ENCODE measurements at regions not wholly inside any gene's neighbourhood (a gene's known extent, or its start where the extent isn't known, plus 50 kb on each side); places are given as distances from the start of the nearest gene placed in this dataset.
"Not testable (repeated sequence)": the region's sequence is repeated elsewhere in the genome, so short reads cannot be mapped to it uniquely, and the experiment has no call there.

GRCh38 chr2:144011553-144011952 is 508.4 kb downstream of the ZEB2 start:
- DNase-seq (ENCODE audit: missing footprints) (no peak), ATAC-seq (no peak)
- intact Hi-C loops (cut with DNase I) = no loop called here

GRCh38 chr2:144011098-144011497 is 508.8 kb downstream of the ZEB2 start:
- intact Hi-C loops (cut with DNase I) = no loop called here
- DNase-seq (ENCODE audit: missing footprints) = no peak
- no peak for ATAC-seq

DNA sequence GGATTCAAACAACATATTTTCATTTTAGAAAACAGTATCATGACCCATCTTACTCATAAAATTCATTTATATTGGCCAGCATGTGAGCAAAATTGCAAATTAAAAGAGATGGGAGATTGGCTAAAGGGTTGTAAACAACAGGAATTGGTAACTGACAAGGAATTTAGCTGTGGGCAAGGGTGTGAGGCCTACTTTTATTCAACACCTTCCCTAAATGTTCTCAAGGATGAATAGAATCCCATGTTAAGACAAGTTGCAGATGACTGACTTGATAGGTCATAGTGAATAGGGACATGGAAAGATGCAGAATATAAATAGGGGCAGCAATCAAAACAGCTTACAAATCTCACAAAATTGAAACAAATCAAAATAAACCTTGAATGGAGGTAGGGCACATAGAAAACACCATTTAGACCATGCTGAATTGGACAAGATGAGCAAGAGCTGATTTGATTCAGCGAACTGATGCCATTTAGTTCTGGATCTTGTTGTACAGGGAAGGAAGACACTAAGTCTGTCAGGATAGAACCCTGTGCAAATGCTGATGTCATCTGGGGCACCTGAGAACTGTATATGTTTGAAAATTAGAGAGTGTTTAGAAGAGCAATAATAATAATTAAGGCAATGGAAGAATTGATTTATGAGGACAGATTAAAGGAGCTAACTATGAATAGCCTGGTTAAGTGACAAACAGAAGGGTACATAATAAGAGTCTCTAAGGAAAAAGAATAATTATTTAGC is 509.7 kb downstream of the ZEB2 start:
- DNase-seq (ENCODE audit: missing footprints) (no peak), ATAC-seq (no peak)
- intact Hi-C loops (cut with DNase I) = no loop called here

GRCh38 chr2:144006139-144006538 is 513.8 kb downstream of the ZEB2 start:
- no peak for ATAC-seq
- intact Hi-C loops (cut with DNase I) = no loop called here
- no peak for DNase-seq (ENCODE audit: missing footprints)

DNA sequence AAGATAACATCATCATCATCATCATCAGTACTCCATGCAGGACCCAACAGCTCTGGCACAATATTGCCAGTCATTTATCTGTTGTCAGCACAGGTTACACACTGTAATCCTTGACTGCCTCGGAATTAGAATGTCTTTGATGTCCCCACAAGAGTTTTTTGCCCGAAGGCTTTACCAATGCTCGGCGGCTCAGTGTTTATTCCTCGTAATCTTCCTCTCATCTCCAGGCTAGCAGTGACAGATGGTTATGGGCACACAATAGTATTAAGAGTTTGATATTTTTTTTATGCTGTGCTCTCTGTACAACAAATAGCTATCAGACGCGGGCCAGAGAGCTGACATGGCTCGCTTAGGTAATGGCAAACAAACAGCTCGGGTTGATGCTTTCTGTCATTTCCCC is 515.2 kb downstream of the ZEB2 start:
- intact Hi-C loops (cut with DNase I) = no loop called here
- no peak for ATAC-seq

DNA sequence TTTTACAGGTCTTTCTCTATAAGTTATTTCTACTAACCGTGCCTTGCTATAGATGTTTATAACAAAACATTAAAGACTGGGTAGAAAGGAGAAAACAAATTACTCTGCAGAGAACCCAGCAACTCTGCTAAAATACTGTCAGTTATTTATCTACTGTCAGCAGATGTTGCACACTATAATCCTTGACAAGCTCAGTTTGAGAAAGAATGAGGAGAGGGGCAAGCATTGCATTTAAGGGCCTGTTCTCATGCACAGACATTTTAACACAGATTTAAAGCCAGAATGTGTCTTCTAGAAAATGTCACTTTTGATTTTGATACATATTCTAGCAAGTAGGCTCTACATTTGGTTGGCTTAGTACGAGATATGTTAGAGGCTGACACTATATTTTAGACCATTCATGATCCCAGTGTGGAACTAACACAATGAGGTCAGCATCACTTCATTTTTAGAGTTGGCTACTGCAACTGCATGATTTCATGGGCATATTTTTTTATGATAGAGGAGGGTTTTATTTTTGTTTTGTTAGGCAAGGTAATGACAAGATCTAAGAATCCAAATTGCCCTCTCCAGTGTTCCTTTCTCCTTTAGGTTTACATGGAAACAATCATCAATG is 516.4 kb downstream of the ZEB2 start:
- intact Hi-C loops (cut with DNase I) = no loop called here
- ATAC-seq (no peak), DNase-seq (ENCODE audit: missing footprints) (no peak)

More for the DNA sequence above, 515.2 kb downstream of the ZEB2 start:
- no peak for DNase-seq (ENCODE audit: missing footprints)

DNA sequence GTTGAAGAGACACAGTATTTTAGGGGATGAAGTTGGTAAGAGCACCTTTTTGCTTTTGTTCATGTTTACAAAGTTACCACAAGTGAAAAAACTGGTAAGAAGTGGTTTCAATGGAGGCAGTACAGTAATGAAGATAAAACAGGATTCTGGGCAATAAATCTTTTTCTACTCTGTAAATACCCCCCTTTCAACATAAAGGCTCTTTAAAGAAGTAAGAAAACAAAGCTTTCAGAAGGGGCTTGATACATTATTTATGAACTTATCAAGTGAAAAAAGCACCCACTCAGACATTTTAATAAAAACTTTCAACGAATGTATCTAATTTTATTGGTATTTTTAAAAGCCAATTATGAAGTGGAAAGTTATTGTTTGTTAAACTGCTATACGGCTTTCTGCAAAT is 522.9 kb downstream of the ZEB2 start:
- no peak for DNase-seq (ENCODE audit: missing footprints)
- ATAC-seq = no peak
- intact Hi-C loops (cut with DNase I) = no loop called here

DNA sequence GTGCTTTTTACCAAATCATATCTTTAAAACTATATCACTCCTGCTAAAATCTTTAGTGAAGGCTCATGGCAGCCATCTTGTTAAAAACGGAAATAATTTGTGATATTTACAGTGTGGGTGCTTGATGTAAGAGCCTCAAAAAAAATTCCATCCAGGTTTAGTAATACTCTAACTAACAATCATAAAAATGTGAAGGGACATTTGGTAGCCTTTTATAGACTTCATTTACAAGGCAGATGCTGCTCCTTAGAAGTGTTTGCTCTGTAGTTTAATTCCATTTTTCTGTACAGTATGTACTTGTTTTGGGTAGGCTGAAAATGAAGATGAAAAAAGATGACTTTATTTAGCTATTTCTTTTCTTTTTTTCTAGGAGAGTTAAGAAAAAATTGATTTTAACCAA is 525.0 kb downstream of the ZEB2 start:
- intact Hi-C loops (cut with DNase I) = no loop called here
- DNase-seq (ENCODE audit: missing footprints) (no peak), ATAC-seq (no peak)

DNA sequence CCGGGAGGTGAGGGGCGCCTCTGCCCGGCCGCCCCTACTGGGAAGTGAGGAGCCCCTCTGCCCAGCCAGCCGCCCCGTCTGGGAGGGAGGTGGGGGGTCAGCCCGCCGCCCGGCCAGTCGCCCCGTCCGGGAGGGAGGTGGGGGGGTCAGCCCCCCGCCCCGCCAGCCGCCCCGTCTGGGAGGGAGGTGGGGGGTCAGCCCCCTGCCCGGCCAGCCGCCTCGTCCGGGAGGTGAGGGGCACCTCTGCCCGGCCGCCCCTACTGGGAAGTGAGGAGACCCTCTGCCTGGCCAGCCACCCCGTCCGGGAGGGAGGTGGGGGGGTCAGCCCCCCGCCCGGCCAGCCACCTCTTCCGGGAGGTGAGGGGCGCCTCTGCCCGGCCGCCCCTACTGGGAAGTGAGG is 528.3 kb downstream of the ZEB2 start:
- intact Hi-C loops (cut with DNase I); DNase-seq (ENCODE audit: missing footprints); ATAC-seq: not testable (repeated sequence)

DNA sequence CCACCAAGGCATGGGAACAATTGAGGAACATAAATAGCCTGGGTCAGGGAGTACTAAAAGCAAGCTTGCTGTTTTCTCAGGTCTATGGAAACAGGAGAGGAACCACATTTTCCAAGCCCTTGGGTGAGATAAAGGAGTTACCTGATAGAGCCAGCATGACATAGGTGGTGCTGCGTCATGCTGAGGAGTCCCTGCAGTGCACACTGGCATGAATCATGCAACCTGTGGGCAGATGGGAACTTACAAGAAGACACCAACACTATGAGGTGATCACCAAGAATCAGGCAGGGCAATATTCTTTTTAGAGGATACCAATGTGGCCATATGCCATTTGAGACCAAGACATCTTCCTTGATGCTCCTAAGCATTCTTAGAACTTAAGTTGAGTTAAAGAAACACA is 531.8 kb downstream of the ZEB2 start:
- ATAC-seq (no peak), DNase-seq (ENCODE audit: missing footprints) (no peak)
- intact Hi-C loops (cut with DNase I) = no loop called here

GRCh38 chr2:143981428-143981827 is 538.5 kb downstream of the ZEB2 start:
- intact Hi-C loops (cut with DNase I) = no loop called here
- DNase-seq (ENCODE audit: missing footprints) (no peak), ATAC-seq (no peak)

- intact Hi-C loops (cut with DNase I) = no loop called here
- no peak for ATAC-seq
- no peak for DNase-seq (ENCODE audit: missing footprints)
Measured at GRCh38 chr2:143977356-143977755, 542.6 kb downstream of the ZEB2 start.

DNA sequence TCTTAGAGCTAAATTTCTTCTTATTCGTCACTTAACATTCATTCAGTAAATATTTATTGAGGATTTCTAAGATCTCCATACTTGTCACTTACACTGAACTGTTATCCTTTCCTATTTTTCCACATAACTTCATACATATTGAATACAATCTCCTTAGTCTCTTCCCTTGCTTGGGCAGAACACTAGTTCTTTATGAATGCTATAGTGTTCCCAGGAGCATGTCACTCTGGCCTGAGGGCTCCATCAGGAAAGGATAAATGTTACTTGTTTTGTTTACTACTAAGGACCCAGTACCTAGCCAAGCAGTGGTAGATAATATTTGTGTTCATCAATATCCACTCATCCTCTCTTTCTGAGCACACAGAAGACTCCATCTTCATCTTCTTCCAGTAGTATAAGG is 544.7 kb downstream of the ZEB2 start:
- DNase-seq (ENCODE audit: missing footprints) = no peak
- no peak for ATAC-seq
- intact Hi-C loops (cut with DNase I) = no loop called here

DNA sequence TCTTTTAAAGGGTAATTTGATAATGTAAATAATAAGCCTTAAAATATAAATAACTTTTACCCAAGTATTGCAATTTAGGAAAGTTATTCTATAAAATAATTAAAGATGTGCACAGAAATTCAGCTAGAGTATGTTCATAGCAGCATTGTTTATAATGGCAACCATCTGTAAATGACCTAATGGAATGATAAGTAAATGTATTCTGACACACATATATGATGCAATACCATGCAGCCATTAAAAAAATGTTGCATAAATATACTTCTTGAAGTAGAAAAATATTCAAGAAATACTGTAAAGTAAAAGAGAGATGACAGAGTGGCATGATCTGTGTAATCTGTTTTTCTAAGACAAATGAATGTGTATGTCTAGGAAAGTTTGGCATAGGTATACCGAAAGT is 545.7 kb downstream of the ZEB2 start:
- ATAC-seq (no peak), DNase-seq (ENCODE audit: missing footprints) (no peak)
- intact Hi-C loops (cut with DNase I) = no loop called here

DNA sequence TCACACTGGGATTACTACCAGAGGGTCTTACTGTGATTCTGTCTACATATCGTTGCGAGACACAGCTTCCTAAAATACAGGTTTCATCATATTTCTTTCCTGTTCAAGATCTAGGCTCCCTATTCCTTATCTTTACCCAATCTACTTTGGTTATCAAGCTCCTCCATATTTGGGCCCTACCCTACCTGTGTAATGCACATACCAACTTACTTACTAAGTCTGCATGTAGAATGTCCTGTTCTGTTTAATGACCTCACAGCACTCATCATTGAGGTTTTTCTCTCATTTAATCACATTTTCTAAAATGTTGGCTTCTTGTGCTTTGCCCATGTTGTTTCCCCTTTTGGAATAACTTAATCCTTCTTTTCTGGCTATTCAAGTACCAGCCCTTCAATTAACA is 551.1 kb downstream of the ZEB2 start:
- ATAC-seq = no peak
- intact Hi-C loops (cut with DNase I) = no loop called here
- DNase-seq (ENCODE audit: missing footprints) = no peak

DNA sequence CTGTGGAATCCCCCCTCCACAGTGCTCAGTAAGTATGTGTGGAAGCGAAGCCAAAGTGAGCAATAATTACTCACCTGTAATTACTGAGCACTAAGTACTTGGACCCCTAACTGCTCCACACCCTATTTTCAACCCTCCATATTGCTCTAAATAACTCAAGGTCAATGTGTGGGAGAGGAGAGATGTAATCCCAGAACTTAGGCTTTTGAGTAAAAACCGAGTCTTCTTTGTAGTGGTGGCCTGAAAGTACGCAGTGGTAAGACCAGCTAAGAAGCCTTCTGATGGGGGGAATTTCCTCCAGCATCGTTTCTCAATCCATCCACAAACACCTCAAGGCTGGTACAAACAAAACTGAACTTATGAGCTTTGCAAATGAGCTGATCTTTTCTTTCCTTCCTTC is 551.6 kb downstream of the ZEB2 start:
- no peak for ATAC-seq
- intact Hi-C loops (cut with DNase I) = no loop called here

GRCh38 chr2:143965493-143966164 is 554.3 kb downstream of the ZEB2 start:
- ATAC-seq (no peak), DNase-seq (ENCODE audit: missing footprints) (no peak)
- intact Hi-C loops (cut with DNase I) = no loop called here

More for the DNA sequence above, 551.6 kb downstream of the ZEB2 start:
- DNase-seq (ENCODE audit: missing footprints) = no peak

DNA sequence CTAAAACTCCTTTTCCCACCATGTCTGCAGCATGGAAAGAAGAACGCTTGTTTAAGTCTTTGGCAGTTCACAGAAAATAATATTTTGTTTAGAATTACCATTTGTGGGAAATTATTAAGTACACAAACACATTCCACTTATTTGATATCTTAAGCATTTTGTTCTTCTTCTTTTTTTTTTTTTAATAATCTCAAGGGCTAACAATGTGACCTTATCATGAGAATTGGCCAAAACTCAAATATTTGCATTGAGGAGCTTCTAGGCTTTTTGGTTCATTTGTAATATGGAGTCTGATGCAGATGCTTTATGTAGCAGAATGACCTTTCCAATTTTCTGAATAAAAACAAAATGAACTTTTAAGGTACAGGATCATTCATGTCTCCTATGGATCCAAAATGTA is 555.0 kb downstream of the ZEB2 start:
- intact Hi-C loops (cut with DNase I) = no loop called here
- ATAC-seq (no peak), DNase-seq (ENCODE audit: missing footprints) (no peak)

DNA sequence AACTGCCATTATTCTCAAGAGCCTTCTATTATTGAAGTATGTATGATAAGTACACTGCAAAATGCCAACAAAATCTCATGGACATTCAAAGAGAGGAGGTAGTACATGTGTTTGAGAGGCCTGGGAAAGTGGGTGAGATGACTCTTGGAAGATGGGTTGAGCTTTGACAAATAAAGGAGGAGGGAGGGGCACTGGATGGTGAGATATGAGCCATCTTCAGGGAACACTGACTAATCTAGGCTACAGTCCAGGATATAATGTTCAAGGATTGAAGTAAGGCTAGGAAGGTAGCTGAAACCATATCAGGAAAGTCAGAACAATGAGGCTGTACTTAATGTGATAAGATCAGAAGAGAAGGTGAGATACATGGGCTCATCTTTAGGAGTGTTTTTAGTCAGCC is 559.7 kb downstream of the ZEB2 start:
- DNase-seq (ENCODE audit: missing footprints) (no peak), ATAC-seq (no peak)
- intact Hi-C loops (cut with DNase I) = no loop called here

DNA sequence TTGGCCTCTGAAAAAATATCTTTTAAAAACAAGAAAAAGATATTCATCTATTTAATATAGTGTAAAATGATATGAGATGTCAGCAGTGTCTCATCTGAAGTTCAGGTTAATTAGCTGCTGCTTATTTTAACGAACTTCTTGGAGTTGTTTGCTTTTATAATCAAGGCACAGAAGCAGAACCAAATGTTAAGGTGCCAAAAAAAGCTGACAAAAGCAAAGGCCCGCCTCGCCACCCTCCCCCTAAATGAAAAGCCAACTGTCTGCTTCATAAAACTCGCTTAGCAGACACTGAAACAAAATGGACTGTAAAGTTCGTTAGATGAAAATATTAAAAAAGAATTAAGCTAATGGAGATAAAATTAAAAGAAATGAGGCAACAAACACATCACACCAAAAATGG is 562.6 kb downstream of the ZEB2 start:
- intact Hi-C loops (cut with DNase I) = no loop called here
- no peak for ATAC-seq

More for the DNA sequence above, 562.6 kb downstream of the ZEB2 start:
- no peak for DNase-seq (ENCODE audit: missing footprints)
